ENCODE measurements at regions not wholly inside any gene's neighbourhood (a gene's known extent, or its start where the extent isn't known, plus 50 kb on each side); places are given as distances from the start of the nearest gene placed in this dataset.

DNA sequence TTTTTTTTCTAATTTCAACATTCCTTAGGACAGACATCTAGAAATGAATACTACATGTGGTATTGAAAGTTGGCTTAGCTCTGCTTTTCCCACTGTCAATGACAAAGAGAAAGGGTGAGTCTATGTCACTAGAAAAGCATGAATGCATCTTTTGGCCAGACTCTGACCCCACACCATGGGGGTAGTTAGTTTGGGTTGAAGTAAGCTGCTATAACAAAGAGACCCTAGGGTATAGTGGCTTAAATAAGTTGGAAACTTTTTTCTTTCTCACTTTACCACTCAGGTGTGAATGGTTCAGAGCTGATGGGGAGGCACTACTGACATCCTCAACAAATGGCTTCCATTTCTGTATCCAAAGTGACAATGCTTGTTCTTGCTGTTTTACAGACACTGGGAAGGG lies 161.5 kb downstream of the DLEU7 start:
- TF ChIP-seq GATA2 (IDR thresholded peaks at IDR 0.05; ENCODE audit: low read depth, low read length), result no peak
- no peak for TF ChIP-seq GATA3 (IDR thresholded peaks at IDR 0.05; ENCODE audit: low read depth, low read length)

All from SH-SY5Y (cell line).